WTC11 (cell line): ENCODE measurements at regions not wholly inside any gene's neighbourhood (a gene's known extent, or its start where the extent isn't known, plus 50 kb on each side); places are given as distances from the start of the nearest gene placed in this dataset.

Source experiments
- ATF3 ChIP-seq: sonication (generic); formaldehyde crosslinking; conservative IDR thresholded peaks from 2 replicates; pipeline ENCODE4 v1.8.1; 2022; ENCODE audit warnings: mild to moderate bottlenecking, missing genetic modification reagents
- CTCF ChIP-seq: fragments of 200-600 bp; IDR thresholded peaks from 2 replicates; pipeline ENCODE4 v1.8.0; 2022; ENCODE audit warnings: antibody characterized with exemption
- E2F4 ChIP-seq: sonication (generic); formaldehyde crosslinking; IDR thresholded peaks from 2 replicates; pipeline ENCODE4 v1.8.1; 2022; ENCODE audit warnings: low read depth, mild to moderate bottlenecking, moderate library complexity, missing genetic modification reagents, borderline replicate concordance
- ESRRA ChIP-seq: sonication (generic); formaldehyde crosslinking; IDR thresholded peaks from 2 replicates; pipeline ENCODE4 v1.8.1; 2022; ENCODE audit warnings: mild to moderate bottlenecking, missing genetic modification reagents, borderline replicate concordance
- ETV6 ChIP-seq: sonication (generic); formaldehyde crosslinking; IDR thresholded peaks from 2 replicates; pipeline ENCODE4 v1.8.1; 2022; ENCODE audit warnings: mild to moderate bottlenecking, missing genetic modification reagents
- IRF2 ChIP-seq: sonication (generic); formaldehyde crosslinking; IDR thresholded peaks from 2 replicates; pipeline ENCODE4 v1.8.0; 2022; ENCODE audit warnings: low read depth, missing genetic modification reagents, borderline replicate concordance
- JUN ChIP-seq: sonication (generic); formaldehyde crosslinking; IDR thresholded peaks from 2 replicates; pipeline ENCODE4 v1.8.0; 2023; ENCODE audit warnings: mild to moderate bottlenecking, missing genetic modification reagents
- NFATC4 ChIP-seq: fragments of 250-450 bp; sonication (Bioruptor Pico); IDR thresholded peaks from 2 replicates; pipeline ENCODE4 v1.9.0; 2021; ENCODE audit warnings: mild to moderate bottlenecking
- TCF7 ChIP-seq: sonication (generic); formaldehyde crosslinking; IDR thresholded peaks from 2 replicates; pipeline ENCODE4 v1.8.0; 2022; ENCODE audit warnings: mild to moderate bottlenecking, low read depth, missing genetic modification reagents, moderate library complexity
- USF1 ChIP-seq: sonication (generic); formaldehyde crosslinking; IDR thresholded peaks from 2 replicates; pipeline ENCODE4 v1.8.0; 2022; ENCODE audit warnings: mild to moderate bottlenecking, missing genetic modification reagents
- TF ChIP-seq, protein P1 (sequence below): sonication (generic); formaldehyde crosslinking; IDR thresholded peaks from 2 replicates; pipeline ENCODE4 v1.8.1; 2022; ENCODE audit warnings: mild to moderate bottlenecking, missing genetic modification reagents, moderate library complexity, borderline replicate concordance

DNA sequence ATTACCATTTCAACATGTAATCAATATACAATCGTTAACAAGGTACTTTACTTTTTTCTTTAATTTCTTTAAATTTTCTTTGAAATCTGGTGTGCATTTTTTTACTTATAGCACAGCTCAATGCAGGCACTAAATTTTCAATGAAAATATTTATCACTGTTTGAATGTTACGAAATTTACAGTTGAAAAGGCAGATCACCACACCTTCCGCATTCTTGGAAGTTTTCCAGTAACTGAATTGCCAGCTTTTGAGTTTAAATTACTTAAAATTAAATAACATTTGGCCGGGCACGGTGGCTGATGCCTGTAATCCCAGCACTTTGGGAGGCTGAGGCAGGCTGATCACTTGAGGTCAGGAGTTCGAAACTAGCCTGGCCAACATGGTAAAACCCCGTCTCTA lies 309.9 kb downstream of the BMP7 start:
- TF ChIP-seq E2F4 (no peak), NFATC4 (CRISPR knock-in tag) (no peak), JUN (CRISPR knock-in tag) (no peak), TCF7 (CRISPR knock-in tag) (no peak), ESRRA (CRISPR knock-in tag) (no peak), CTCF (no peak), ATF3 (CRISPR knock-in tag) (no peak), IRF2 (CRISPR knock-in tag) (no peak), ETV6 (CRISPR knock-in tag) (no peak), USF1 (no peak)
- TF ChIP-seq, protein P1, sequence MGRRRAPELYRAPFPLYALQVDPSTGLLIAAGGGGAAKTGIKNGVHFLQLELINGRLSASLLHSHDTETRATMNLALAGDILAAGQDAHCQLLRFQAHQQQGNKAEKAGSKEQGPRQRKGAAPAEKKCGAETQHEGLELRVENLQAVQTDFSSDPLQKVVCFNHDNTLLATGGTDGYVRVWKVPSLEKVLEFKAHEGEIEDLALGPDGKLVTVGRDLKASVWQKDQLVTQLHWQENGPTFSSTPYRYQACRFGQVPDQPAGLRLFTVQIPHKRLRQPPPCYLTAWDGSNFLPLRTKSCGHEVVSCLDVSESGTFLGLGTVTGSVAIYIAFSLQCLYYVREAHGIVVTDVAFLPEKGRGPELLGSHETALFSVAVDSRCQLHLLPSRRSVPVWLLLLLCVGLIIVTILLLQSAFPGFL (CRISPR knock-in tag), result no peak
